ENCODE measurements at regions not wholly inside any gene's neighbourhood (a gene's known extent, or its start where the extent isn't known, plus 50 kb on each side); places are given as distances from the start of the nearest gene placed in this dataset.

DNA sequence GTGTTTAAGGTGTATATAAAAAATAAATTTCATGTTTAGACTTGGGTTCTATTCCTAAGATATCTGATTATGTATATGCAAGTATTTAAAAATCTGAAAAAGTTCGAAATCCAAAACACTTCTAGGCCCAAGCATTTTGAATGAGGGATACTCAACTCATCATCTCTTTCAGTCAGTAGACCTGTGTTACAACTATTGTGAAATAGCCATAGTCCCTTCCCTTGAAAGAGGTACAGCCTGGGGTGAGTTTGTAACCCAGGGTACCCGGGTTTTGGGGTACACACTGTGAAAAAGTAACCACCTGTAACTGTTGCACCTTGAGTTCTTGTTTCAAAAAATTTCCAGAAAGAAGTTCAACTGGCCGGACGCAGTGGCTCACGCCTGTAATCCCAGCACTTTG is 76.6 kb upstream of the DOK5 start:
- Histone ChIP-seq H3K36me3 (ENCODE audit: control insufficient read depth in 2 of 2, extremely low read depth in 1 of 2, insufficient read depth in 2 of 2, low read length in 2 of 2) (no peaks in the 10 kb centered on the region), H2AFZ (ENCODE audit: control insufficient read depth, low read length) (no peak overlapping the region), H3K27me3 (ENCODE audit: control insufficient read depth, extremely low read depth, insufficient read depth, low read length) (no peaks in the 10 kb centered on the region), H3K79me2 (ENCODE audit: control insufficient read depth, insufficient read depth, low read length) (no peaks in the 10 kb centered on the region), H3K4me1 (ENCODE audit: control insufficient read depth, extremely low read depth, insufficient read depth, low read length) (no peaks in the 10 kb centered on the region), H3K9ac (ENCODE audit: control insufficient read depth, extremely low read depth, insufficient read depth, low read length) (no peak overlapping the region), H3K9me1 (ENCODE audit: control insufficient read depth, extremely low read depth, insufficient read depth, low read length) (no peaks in the 10 kb centered on the region), H3K27ac (ENCODE audit: control insufficient read depth, insufficient read depth, low read length) (no peak overlapping the region), H3K4me2 (ENCODE audit: control insufficient read depth, extremely low read depth, insufficient read depth, low read depth, low read length) (no peak overlapping the region), H4K20me1 (ENCODE audit: control insufficient read depth, extremely low read depth, insufficient read depth, low read length) (no peaks in the 10 kb centered on the region), H3K9me3 (ENCODE audit: control insufficient read depth, low read depth, low read length) (no peaks in the 10 kb centered on the region), H3K4me3 (ENCODE audit: control insufficient read depth in 2 of 3, extremely low read depth in 1 of 3, insufficient read depth in 2 of 3, low read depth in 1 of 3, low read length in 3 of 3) (no peak overlapping the region)
- no peak for FAIRE-seq
- dilution Hi-C loops (cut with MboI; ENCODE audit: extremely low pct_ligation_motif_present, low sequenced_read_pairs) = no loop called here
- no peak for DNase-seq (ENCODE audit: low read depth, low spot score)
- TF ChIP-seq CTCF (optimal IDR thresholded peaks at IDR 0.05 in 1 of 3, IDR thresholded peaks at IDR 0.05 in 1 of 3, conservative IDR thresholded peaks at IDR 0.05 in 1 of 3; ENCODE audit: extremely low read depth in 1 of 3, insufficient read depth in 2 of 3, low read length in 3 of 3) (no peak), EZH2 (IDR thresholded peaks at IDR 0.05; ENCODE audit: low read length) (no peak)

DNA sequence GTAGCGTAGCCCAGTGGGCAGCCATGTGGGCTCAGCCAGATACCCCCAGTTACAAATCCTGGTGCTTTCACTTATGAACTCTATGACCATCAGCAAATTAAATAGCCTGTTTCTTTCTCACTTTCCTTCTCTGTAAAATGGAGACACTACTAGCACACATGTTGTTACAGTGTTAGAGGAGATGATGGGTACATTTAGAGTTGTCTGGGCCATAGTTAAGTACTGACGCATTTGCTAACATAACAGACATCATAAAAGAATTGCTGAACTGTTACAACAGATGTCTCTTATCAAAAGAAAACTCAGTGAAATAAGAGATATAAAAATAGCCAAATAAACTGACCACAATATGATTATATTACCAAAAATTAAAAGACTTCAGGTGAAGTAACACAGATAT is 69.9 kb upstream of the DOK5 start:
- Histone ChIP-seq H2AFZ (ENCODE audit: control insufficient read depth, low read length) (no peak overlapping the region), H3K36me3 (ENCODE audit: control insufficient read depth in 2 of 2, extremely low read depth in 1 of 2, insufficient read depth in 2 of 2, low read length in 2 of 2) (no peaks in the 10 kb centered on the region), H3K27me3 (ENCODE audit: control insufficient read depth, extremely low read depth, insufficient read depth, low read length) (no peaks in the 10 kb centered on the region), H3K9me1 (ENCODE audit: control insufficient read depth, extremely low read depth, insufficient read depth, low read length) (no peaks in the 10 kb centered on the region), H4K20me1 (ENCODE audit: control insufficient read depth, extremely low read depth, insufficient read depth, low read length) (no peaks in the 10 kb centered on the region), H3K4me1 (ENCODE audit: control insufficient read depth, extremely low read depth, insufficient read depth, low read length) (no peaks in the 10 kb centered on the region), H3K4me3 (ENCODE audit: control insufficient read depth in 2 of 3, extremely low read depth in 1 of 3, insufficient read depth in 2 of 3, low read depth in 1 of 3, low read length in 3 of 3) (no peak overlapping the region), H3K4me2 (ENCODE audit: control insufficient read depth, extremely low read depth, insufficient read depth, low read depth, low read length) (no peak overlapping the region), H3K9ac (ENCODE audit: control insufficient read depth, extremely low read depth, insufficient read depth, low read length) (no peak overlapping the region), H3K79me2 (ENCODE audit: control insufficient read depth, insufficient read depth, low read length) (no peaks in the 10 kb centered on the region), H3K27ac (ENCODE audit: control insufficient read depth, insufficient read depth, low read length) (no peak overlapping the region), H3K9me3 (ENCODE audit: control insufficient read depth, low read depth, low read length) (no peaks in the 10 kb centered on the region)
- TF ChIP-seq CTCF (optimal IDR thresholded peaks at IDR 0.05 in 1 of 3, IDR thresholded peaks at IDR 0.05 in 1 of 3, conservative IDR thresholded peaks at IDR 0.05 in 1 of 3; ENCODE audit: extremely low read depth in 1 of 3, insufficient read depth in 2 of 3, low read length in 3 of 3) (no peak), EZH2 (IDR thresholded peaks at IDR 0.05; ENCODE audit: low read length) (no peak)
- FAIRE-seq (no peak), DNase-seq (ENCODE audit: low read depth, low spot score) (no peak)
- dilution Hi-C loops (cut with MboI; ENCODE audit: extremely low pct_ligation_motif_present, low sequenced_read_pairs) = no loop called here

Measured in keratinocyte (primary cell).